Keratinocyte (primary cell): ENCODE measurements at regions not wholly inside any gene's neighbourhood (a gene's known extent, or its start where the extent isn't known, plus 50 kb on each side); places are given as distances from the start of the nearest gene placed in this dataset.

Experiments used
- DNase-seq: peaks from one replicate; pipeline ENCODE4 v3.0.0-alpha.2; 2011; ENCODE audit warnings: low read depth, missing footprints, low spot score
- FAIRE-seq: peaks from 2 replicates; lab custom pipeline; 2011; peaks lifted over from hg19 to GRCh38; lab: Jason Lieb, UNC
- H2AFZ ChIP-seq: 2 replicates; pipeline ENCODE4 v1.6.0; 2012; ENCODE audit warnings: low read length, control low read depth, inconsistent platforms; ENCODE audit not compliant: control insufficient read depth
- H3K27ac ChIP-seq: 2 replicates; pipeline ENCODE4 v1.5.1; 2011; ENCODE audit warnings: low read length; ENCODE audit not compliant: control insufficient read depth, insufficient read depth
- H3K27me3 ChIP-seq: 3 replicates; pipeline ENCODE4 v1.6.0; 2011; ENCODE audit warnings: low read length; ENCODE audit not compliant: control insufficient read depth, insufficient read depth; ENCODE audit errors: extremely low read depth
- H3K36me3 ChIP-seq, 2 experiments: 2 replicates in 1 of 2; 3 replicates in 1 of 2; pipeline ENCODE4 v1.5.1; 2011; ENCODE audit warnings: low read length in 2 of 2, mild to moderate bottlenecking in 1 of 2; ENCODE audit not compliant: control insufficient read depth in 2 of 2, insufficient read depth in 2 of 2; ENCODE audit errors: extremely low read depth in 1 of 2
- H3K4me1 ChIP-seq: 3 replicates; pipeline ENCODE4 v1.5.1; 2011; ENCODE audit warnings: low read length; ENCODE audit not compliant: control insufficient read depth, insufficient read depth; ENCODE audit errors: extremely low read depth
- H3K4me2 ChIP-seq: 3 replicates; pipeline ENCODE4 v1.6.0; 2011; ENCODE audit warnings: low read depth, low read length; ENCODE audit not compliant: control insufficient read depth, insufficient read depth; ENCODE audit errors: extremely low read depth
- H3K4me3 ChIP-seq, 3 experiments: fragments of 200-600 bp in 1 of 3; sonication (generic) in 1 of 3; 2 replicates in 2 of 3; 3 replicates in 1 of 3; pipeline ENCODE4 v1.5.1; 2011 to 2016; ENCODE audit warnings: low read length in 3 of 3, mild to moderate bottlenecking in 3 of 3, control low read depth in 2 of 3, inconsistent platforms in 1 of 3, low read depth in 1 of 3, mixed read lengths in 1 of 3, mixed run types in 1 of 3, moderate library complexity in 1 of 3; ENCODE audit not compliant: control insufficient read depth in 2 of 3, insufficient read depth in 2 of 3; ENCODE audit errors: extremely low read depth in 1 of 3
- H3K79me2 ChIP-seq: 2 replicates; pipeline ENCODE4 v1.6.0; 2012; ENCODE audit warnings: low read length; ENCODE audit not compliant: control insufficient read depth, insufficient read depth
- H3K9ac ChIP-seq: 3 replicates; pipeline ENCODE4 v1.6.0; 2011; ENCODE audit warnings: low read length; ENCODE audit not compliant: control insufficient read depth, insufficient read depth; ENCODE audit errors: extremely low read depth
- H3K9me1 ChIP-seq: 3 replicates; pipeline ENCODE4 v1.6.0; 2011; ENCODE audit warnings: low read length; ENCODE audit not compliant: control insufficient read depth, insufficient read depth; ENCODE audit errors: extremely low read depth
- H3K9me3 ChIP-seq: 2 replicates; pipeline ENCODE4 v1.5.1; 2012; ENCODE audit warnings: low read depth, low read length; ENCODE audit not compliant: control insufficient read depth
- H4K20me1 ChIP-seq: 3 replicates; pipeline ENCODE4 v1.6.0; 2011; ENCODE audit warnings: low read length; ENCODE audit not compliant: control insufficient read depth, insufficient read depth; ENCODE audit errors: extremely low read depth
- EZH2 ChIP-seq: IDR thresholded peaks from one replicate; pipeline ENCODE4 v1.6.1; 2012; ENCODE audit warnings: inconsistent platforms, mild to moderate bottlenecking, low read length, moderate library complexity
- dilution Hi-C: fragments of 300-500 bp; cut with MboI; formaldehyde crosslinking; loops from one replicate; pipeline ENCODE4 v1.7.0; 2020; ENCODE audit warnings: low sequenced_read_pairs; ENCODE audit not compliant: extremely low pct_ligation_motif_present
- TF ChIP-seq, protein P1 (sequence below), 3 experiments: IDR thresholded peaks in 1 of 3; conservative IDR thresholded peaks in 1 of 3; optimal IDR thresholded peaks in 1 of 3; 2 replicates in 2 of 3; 3 replicates in 1 of 3; pipeline versions ENCODE3 to v1.5.1; 2011; ENCODE audit warnings: low read length in 3 of 3, mild to moderate bottlenecking in 3 of 3, moderate library complexity in 2 of 3, control low read depth in 1 of 3, inconsistent platforms in 1 of 3; ENCODE audit not compliant: insufficient read depth in 2 of 3; ENCODE audit errors: extremely low read depth in 1 of 3

DNA sequence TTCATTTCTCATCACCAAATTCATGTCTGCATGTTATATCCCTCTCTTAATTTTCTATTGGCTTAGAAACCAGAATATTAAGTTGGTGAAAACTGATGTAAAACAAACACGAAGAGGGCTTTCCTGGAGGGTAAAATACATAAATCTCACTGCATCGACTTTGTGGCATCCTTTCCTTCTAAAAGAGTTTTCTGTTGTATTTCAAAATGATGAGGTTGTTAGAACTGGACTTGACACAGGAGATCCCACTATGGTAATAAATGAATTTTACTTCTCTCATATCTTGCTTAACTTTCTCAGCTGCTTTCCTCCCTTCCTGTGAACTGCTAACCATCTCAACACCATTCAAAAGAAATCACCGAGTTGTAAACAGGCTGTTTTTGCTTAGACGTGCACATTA is 162.0 kb upstream of the TRPC7 start:
- dilution Hi-C loops, result no loop called here
- Histone ChIP-seq H3K4me2 (no peak overlapping the region), H4K20me1 (no peaks in the 10 kb centered on the region), H3K4me3 (no peak overlapping the region), H3K27me3 (no peaks in the 10 kb centered on the region), H3K36me3 (no peaks in the 10 kb centered on the region), H3K79me2 (no peaks in the 10 kb centered on the region), H2AFZ (no peak overlapping the region), H3K4me1 (no peaks in the 10 kb centered on the region), H3K9me1 (no peaks in the 10 kb centered on the region), H3K9ac (no peak overlapping the region), H3K27ac (no peak overlapping the region), H3K9me3 (no peaks in the 10 kb centered on the region)
- TF ChIP-seq, protein P1, sequence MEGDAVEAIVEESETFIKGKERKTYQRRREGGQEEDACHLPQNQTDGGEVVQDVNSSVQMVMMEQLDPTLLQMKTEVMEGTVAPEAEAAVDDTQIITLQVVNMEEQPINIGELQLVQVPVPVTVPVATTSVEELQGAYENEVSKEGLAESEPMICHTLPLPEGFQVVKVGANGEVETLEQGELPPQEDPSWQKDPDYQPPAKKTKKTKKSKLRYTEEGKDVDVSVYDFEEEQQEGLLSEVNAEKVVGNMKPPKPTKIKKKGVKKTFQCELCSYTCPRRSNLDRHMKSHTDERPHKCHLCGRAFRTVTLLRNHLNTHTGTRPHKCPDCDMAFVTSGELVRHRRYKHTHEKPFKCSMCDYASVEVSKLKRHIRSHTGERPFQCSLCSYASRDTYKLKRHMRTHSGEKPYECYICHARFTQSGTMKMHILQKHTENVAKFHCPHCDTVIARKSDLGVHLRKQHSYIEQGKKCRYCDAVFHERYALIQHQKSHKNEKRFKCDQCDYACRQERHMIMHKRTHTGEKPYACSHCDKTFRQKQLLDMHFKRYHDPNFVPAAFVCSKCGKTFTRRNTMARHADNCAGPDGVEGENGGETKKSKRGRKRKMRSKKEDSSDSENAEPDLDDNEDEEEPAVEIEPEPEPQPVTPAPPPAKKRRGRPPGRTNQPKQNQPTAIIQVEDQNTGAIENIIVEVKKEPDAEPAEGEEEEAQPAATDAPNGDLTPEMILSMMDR (optimal IDR thresholded peaks at IDR 0.05 in 1 of 3, IDR thresholded peaks at IDR 0.05 in 1 of 3, conservative IDR thresholded peaks at IDR 0.05 in 1 of 3; ENCODE audit: extremely low read depth in 1 of 3, insufficient read depth in 2 of 3, low read length in 3 of 3), result no peak
- TF ChIP-seq EZH2, result no peak
- no peak for FAIRE-seq
- no peak for DNase-seq

- Histone ChIP-seq H4K20me1 (no peaks in the 10 kb centered on the region), H3K9me1 (no peaks in the 10 kb centered on the region), H3K79me2 (no peaks in the 10 kb centered on the region), H2AFZ (no peak overlapping the region), H3K4me3 (no peak overlapping the region), H3K4me1 (no peaks in the 10 kb centered on the region), H3K27ac (no peak overlapping the region), H3K9ac (no peak overlapping the region), H3K4me2 (no peak overlapping the region), H3K36me3 (no peaks in the 10 kb centered on the region), H3K27me3 (no peaks in the 10 kb centered on the region), H3K9me3 (no peaks in the 10 kb centered on the region)
- no peak for TF ChIP-seq EZH2
- TF ChIP-seq, protein P1 (optimal IDR thresholded peaks at IDR 0.05 in 1 of 3, IDR thresholded peaks at IDR 0.05 in 1 of 3, conservative IDR thresholded peaks at IDR 0.05 in 1 of 3; ENCODE audit: extremely low read depth in 1 of 3, insufficient read depth in 2 of 3, low read length in 3 of 3), result no peak
- dilution Hi-C loops, result no loop called here
- DNase-seq, result no peak
- FAIRE-seq, result no peak
These were observed 161.4 kb upstream of the TRPC7 start for GRCh38 chr5:136526791-136527190.
